Ureter (tissue), 1 donor: ENCODE measurements at regions not wholly inside any gene's neighbourhood (a gene's known extent, or its start where the extent isn't known, plus 50 kb on each side); places are given as distances from the start of the nearest gene placed in this dataset.

Source experiments
- DNase-seq: peaks from one replicate; pipeline ENCODE4 v3.0.0-alpha.2; 2020; ENCODE audit warnings: low spot score
- donor health status: DM: yes; HTN: yes; CAD: no.

DNA sequence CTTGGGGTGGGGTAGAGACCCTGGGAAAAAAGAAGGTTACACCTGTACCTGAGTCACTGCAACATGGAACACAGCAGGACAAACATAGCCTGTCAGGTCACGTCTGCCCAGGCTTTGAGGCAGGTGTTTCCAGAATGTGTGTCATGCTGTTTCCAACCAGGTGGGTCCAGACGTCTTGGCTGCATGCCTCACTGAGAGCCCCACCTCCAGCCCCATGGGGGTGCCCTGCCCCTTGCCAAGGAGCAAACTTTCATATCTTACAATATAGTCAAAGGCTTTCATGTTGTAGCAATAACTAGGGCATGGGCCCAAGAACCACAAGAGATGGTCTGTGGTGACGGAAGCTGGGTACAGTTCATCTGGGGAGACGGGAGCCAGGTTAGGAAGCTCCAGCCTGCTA lies 499.7 kb downstream of the BCL11A start:
- peak; percentile 75 for DNase-seq

DNA sequence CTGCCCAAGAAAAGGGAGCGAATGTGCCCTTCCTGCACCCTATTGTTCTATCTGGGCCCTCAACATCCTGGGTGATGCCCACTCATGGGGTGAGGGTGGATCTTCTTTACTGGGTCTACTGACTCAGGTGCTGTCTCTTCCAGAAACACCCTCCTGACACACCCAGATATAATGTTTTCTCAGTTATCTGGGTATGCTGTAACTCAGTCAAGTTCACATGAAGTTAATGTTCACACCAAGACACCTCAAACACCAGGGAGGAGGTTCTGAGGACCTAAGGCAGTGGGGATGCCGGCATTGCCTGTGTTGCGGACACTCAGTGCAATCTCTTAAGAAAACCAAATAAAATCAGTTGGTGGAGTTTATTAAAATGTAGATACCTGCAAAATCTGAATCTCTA lies 500.9 kb downstream of the BCL11A start:
- no peak for DNase-seq

DNA sequence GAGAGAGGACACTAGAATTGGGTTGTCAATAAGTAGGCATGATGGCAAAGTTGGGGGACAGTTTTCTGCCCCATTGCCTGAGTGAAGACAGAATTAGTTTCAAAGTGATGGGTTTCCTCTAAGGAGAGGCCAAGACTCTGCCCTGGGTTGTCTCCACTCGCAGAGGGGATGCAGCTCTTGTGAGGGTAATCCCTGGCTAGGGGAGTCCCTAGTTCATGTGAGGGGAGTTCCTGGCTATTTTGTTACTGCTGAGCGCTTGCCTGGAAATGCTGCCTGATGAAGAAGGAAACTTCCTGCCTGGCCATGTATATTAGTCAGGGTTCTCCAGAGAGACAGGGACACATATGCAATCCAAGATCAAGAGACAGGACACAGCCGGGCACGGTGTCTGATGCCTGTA lies 501.5 kb downstream of the BCL11A start:
- DNase-seq, result no peak

DNA sequence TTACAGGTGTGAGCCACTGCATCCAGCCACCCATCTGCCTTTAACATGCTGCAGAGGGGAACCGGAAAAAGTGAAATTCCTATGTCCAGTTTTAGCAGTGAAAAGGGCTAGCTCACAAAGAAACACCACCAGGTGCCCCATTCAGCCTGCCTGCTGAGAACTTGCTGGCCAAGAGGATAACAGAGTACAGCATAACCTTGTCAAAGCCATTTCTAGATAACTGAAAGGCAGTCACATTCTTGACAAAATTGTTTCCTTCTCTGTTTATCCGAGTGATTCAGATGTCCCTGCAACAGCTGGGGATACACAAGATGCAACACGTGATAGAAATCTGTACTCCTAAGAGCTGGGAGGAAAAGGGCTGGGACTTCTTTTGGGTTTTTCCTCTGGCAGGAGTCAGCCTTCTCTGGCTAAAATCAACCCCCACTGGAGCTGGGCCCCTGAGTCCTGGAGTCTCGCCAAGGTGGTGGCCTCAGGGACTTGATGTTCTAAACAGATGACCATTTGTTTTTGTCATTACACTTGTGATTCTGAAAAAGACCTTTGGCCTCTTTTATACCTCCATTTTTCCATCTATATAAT lies 505.4 kb downstream of the BCL11A start:
- DNase-seq, result no peak

DNA sequence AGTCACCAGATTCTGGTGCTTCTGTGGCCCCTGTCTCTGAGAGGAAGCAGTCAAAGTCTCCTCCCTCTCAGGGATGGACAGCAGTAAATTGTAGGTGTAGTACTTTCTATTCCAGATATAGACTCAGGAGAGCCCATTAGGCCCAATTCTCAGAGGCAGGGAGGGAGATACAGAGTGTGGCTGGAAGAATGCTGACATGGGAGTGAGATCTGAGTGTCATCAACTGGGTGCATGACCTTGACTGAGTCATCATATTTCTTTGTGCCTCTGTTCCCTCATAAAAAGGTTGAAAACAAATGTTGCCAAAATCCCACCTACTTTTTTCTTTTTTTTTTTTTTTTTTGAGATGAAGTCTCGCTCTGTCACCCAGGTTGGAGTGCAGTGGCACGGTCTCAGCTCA lies 506.1 kb downstream of the BCL11A start:
- DNase-seq, result no peak

DNA sequence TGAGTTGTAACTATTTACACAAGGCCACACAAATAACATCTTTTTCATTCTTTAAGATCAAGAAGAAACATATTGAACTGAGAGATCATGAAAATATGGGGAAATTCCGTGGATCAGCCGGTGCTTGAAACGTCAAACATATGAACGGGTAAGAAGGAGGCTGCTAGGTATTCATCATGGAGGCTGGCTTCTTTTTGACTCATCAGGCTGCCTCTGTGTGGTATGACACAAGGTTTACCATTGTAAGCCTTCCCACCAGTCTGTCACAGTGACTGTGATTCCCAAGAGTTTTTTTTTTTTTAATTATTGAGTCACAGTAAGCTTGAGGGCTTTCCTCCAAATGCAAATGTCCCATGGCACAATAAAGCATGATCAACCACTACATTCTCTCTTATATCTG lies 506.9 kb downstream of the BCL11A start:
- no peak for DNase-seq

DNA sequence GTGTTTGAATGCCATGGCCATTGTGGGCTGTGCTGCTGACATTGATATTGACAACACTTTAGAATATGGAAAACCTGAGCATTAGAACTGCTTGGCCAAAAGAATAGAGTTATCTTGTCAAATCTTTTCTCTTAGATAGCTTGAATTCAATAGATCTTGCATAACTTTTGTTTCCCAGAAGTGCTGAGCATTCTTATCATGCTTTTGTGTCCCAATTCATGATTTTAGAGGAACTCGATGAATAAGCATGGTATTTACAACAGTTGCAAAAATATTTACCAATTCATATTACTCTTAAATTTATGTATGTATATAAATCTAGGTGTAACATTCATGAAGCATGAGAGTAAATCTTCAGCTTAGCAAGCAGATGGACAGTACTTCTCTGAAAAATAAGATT lies 508.0 kb downstream of the BCL11A start:
- DNase-seq, result no peak

DNA sequence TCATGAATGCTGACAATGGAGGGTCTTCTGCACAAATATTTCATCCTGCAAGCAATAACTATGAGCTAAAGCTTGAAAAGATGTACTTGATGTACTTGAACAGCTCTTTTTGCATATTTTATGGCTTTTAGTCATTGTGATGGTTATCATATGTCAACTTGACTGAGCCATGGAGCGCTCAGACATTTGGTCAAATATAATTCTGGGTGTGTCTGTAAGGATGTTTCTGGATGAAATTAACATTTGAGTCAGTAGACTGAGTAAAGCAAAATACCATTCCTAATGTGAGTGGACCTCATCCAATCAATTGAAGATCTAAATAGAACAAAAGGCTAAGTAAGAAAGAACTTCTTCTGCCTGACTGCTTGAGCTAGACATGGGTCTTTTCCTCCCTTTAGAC lies 509.0 kb downstream of the BCL11A start:
- DNase-seq, result no peak

DNA sequence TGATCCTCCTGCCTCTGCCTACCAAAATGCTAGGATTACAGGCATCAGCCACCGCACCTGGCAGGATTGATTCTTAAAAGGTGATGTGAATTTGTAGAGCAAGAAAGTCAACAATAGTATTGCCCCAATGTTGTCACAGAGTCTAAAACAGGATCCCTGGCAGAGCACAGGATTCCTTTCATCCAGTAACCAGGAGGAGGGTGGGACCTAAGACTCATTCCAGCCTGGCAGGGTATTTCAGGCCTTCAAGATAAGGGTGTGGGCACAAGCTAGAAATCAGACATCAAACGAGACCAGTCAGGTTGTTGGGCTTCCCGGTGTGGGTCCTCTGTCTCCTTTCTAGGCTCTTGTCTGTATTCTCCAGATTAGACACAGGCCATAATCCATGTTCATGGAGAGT lies 511.4 kb downstream of the BCL11A start:
- no peak for DNase-seq

DNA sequence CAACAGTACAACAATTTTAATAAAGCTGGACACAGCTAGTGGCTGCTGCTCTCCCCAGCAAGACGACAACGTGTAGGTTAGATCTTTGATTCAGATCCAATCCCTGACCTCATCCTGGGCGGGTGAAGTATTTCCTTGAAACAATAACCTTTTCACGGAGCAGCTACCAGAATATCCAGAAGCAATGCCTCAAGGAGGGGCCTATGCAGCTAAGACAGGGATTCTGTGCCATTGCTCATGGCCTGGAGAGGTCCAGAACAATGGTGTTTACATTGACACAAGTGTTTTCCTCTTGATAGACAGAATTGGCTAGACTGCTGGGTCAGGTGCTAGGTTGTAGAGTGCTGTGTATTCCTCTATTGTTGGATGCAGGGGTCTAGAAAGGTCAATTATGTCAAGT lies 520.1 kb downstream of the BCL11A start:
- no peak for DNase-seq

DNA sequence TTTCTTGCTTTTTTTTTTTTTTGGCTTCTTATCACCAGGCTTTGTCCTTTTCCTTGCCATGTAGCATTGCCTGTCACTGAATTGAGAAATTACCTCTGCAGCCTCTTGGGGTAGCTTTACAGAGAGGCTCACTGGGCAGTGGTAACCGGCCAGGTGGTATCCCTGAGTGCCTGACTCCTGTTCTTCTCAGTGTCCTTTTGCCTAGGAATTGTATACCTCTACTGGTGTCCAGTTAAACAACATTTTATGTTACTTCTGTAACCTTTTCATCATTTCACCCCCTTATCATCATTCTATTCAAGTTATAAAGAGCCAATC lies 523.9 kb downstream of the BCL11A start:
- DNase-seq, result no peak

DNA sequence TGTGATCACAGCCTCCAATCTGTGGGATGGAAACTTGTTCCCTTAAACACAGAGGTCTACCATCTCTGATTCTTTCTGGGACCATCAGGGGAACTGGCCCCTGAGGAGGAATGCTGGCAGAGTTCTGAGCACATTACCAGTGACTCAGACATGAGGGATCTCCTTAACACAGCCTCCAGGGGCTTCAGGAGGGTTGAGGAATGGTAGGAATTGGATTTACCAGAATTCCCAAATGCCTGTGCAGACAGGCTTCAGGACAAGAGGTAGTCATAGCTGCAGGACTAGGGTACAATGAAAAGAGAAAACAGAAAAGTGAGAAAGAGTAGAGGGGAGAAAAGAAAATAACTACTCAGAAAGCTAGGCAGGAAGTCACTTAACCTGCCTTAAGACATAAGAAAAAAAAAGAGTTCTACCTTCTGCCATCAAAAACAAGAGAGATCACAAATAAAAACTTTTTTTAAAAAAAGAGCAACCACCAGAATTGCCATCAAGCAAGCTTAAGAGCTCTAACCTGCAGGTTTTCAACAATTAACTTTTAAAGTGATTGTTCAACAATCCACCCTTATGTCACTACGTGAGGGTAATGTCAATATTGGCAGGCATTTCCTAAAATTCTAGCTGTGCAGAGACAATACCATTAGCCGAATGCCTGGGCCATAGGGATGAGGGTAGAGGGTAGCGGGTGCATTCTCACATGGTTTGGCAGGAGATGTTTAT lies 524.4 kb downstream of the BCL11A start:
- DNase-seq, result no peak

DNA sequence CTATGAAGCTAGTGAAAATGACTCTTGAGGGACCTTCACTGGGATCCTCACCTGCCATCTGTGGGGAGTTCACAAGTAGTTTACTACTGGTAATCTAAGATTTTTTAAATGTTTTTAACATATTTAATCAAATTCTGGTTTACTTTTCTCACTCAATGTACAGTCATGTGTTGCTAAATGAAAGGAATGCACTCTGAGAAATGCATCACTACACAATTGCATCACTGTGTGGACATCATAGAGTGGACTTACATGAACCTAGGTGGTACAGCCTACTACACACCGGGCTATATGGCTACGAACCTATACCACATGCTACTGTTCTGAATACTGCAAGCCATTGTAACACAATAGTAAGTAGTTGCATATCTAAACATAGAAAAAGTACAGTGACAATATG lies 528.0 kb downstream of the BCL11A start:
- DNase-seq, result no peak

DNA sequence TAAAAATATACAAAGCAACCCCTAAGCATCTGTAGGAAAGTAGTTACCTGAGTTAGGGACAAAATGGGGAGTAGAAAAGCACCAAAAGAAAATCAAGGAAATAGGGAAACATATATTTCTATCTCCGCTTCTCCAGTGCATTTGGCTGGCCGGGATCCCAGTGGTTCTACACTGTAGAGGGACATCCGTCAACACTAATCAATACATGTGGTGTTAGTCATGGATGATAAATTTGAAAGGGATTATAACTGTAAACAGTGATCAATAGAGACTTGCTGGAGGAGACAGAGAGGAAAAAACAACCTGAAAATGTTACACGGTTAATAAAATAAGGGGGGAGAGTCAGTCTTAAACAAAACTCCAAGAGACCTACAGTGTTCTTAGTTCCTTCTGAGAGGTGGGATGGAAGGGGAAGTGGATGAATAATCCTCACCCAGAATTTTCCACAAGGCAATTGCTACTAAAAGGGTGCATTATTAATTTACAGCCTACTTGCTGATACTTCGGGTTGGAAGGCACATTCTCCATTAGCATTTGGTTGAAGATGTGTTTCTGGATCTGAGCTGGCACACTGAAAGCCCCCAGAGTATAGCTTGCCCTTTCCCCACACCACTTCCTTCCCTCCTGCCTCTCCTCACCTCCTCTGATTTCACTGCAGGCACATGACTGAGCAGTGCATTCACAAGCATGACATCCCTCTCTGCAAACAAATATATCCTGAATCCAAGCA lies 530.0 kb downstream of the BCL11A start:
- no peak for DNase-seq

DNA sequence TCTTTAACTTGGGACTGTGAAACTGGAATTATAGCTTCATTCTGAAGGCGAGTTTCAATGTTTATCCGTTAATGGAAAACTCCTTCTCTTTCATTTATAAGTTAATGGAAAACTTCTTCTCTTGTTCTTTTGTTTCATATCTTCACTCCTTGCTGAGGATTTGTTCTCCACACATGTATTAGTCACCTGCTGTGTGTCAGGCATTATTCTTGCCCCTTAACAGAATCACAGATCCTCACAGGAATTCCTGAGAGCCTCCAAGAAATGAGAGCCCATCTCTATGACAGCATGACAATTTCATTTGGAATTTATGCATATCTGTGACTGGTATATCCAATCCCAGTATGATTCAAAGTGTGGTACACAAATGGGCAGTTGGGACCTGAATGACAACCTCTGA lies 545.8 kb downstream of the BCL11A start:
- DNase-seq, result no peak

DNA sequence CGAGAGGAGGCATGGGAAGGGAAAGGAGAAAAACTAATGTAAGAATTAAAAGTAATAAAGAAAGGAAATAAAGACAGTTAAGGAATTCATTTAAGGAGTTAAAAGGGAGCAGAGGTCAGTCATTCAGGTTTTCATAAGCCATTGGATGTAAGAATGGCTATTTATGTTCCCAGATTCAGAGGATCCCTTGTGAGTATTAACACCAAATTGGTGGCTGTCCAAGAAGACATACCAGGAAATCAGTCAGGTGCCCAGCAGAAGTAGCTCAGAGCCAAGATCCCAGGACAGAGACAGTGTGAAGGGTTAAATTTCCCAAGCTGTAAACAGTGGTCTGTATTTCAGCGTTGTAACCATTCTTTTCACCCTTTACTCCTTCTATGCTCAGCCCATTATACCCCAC lies 550.4 kb downstream of the BCL11A start:
- no peak for DNase-seq

DNA sequence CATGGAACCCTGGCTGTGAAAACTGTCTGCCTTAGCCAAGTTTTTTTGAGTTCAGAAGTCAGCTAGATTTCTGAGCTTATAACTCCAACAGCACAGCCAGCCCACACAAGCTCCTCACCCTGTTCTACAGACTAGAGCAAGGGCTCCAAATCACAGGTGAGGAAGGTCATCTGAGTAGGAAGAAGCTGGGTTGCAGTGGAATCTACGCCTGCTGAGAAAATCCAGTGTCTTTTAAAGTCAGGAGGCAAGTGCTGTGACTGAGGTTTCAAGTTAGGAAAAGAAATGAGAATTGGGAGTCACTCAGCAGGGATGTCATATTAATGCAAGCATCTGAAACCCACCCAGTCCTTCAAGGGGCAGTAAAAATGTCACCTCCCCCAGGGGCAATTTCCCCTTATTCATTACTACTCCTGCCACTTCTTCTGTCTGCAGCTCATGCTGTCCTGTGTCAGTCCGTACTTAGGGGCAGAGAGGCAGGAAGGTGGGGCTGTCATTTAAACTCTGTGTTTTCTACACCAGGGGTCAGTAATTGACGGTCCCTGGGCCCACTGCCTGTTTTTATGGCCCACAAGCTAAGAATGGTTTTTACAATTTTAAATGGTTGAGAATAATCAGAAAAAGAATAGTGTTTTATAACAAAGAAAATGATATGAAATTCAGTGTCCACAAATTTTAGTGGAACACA lies 551.1 kb downstream of the BCL11A start:
- no peak for DNase-seq

DNA sequence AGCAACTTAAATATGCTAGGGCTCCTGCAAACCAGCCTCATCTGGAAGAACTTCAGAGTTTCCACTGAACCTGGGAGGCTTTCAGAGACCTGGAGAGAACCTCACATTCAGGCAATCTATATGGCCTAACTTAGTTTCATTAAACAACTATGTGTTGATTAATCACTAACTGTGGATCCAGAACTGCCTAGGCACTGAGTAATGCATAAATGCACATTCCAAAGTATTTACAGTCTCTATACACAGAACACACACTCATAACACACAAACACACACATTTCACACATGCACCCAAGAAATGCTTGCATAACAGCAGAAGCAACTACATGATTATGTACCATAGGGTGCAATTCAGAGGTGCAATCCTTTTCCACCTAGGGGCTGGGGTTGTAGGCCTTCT lies 552.8 kb downstream of the BCL11A start:
- no peak for DNase-seq

DNA sequence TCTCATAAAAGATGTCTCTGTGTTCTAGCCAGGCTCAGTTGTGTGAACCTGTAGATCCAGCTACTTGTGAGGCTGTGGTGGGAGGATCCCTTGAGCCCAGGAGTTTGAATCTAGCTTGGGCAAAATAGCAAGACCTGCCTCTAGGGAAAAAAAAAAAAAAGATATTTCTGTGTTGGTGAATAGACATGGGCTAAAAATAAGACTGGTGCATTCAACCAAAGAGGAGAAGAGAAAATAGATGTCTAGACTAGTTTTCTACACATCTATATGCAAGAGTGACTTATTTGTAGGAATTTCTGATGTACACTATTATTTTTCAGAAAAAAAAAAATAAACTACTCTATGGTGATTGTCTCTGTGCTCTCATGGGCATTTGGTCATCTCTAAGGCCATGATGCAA lies 555.1 kb downstream of the BCL11A start:
- DNase-seq, result no peak

DNA sequence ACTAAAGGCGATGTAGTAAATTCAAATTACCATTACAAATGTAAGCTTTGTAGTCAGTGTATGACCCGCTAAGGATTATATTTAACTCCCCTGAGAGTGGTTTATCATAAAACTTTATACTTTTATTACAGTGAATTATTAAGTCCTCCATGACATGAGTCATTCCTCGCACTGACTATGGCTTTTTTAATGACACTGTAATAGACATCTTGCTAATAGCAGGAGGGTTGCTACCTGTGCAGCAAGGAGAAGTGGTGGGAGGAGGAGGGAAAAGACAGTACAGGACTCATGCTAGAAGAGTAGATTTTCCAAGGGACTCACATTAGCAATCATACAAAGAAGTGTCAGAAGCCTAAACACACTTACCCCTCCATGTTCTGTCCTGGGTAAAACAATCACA lies 556.1 kb downstream of the BCL11A start:
- no peak for DNase-seq

DNA sequence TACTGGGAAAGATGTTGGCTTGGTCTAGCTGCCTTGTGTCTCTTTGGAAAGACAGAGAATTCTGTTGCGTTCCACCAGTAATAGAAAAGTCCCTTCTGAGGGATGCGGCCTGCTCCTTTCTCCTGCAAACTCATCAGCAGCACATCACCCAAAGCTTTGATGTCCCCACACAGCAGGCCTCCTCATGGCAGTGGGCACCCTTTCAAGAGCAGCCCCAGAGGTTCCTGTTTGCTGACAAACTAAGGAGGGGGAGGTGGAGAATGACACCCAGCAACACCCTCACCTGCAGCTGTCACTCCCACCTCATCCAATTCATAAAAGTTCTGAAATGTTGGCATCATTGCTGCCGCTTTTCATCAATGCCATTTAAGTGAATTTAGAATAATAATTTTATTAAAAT lies 556.6 kb downstream of the BCL11A start:
- DNase-seq, result no peak

DNA sequence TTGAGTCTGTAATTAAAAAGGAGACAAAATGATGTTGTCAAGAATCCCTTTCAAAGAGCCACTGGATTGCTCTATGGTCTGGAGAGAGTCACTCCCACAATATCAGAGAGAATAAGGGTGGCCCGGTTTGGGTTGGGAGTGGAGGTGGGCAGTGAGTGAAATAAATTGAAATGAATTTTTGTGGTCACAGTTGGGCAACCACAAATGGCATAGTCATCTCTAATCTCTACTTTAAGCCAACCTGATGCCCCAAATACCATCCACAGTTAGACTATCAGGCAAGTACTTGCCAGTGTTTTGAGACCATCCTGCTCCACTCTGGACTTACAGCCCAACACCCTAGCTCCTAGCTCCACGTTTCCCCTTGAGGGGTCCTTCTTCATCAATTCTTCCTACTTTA lies 559.7 kb downstream of the BCL11A start:
- DNase-seq, result no peak

DNA sequence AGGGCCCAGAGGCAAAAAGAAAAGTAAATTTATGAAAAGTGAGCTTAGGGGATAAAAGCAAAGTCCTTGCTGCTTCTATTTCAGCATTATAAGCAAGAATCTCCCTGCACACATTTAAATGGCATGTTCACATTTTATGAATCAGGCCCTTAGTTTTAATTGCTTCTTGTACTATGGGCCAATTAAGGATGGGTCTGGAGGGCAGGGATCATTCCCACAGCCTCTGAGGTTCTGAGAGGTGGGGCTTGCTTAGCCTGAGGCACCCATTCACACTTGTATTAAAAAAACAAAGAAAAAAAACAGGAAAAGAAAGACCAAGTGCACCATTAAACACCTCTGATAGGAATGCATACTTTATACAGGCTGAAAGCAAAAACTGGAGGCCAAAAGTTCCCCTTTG lies 565.1 kb downstream of the BCL11A start:
- DNase-seq, result no peak
